Activated CD8-positive, alpha-beta T cell treated with anti-CD3 and anti-CD28 coated beads for 36 hours (primary cell): ENCODE measurements at regions not wholly inside any gene's neighbourhood (a gene's known extent, or its start where the extent isn't known, plus 50 kb on each side); places are given as distances from the start of the nearest gene placed in this dataset.

Experiments
- ATAC-seq: fragments of 200-7000 bp; cut with Tn5 transposase; one replicate; pipeline ENCODE4 v1.10.0; 2021; ENCODE audit warnings: mild to moderate bottlenecking, moderate library complexity
- CTCF ChIA-PET: fragments of 350-600 bp; sonication (Branson Sonifier 250); formaldehyde crosslinking; loops from one replicate; lab custom pipeline; 2021; ENCODE audit warnings: antibody characterized with exemption; lab: Charles Lee
- POLR2A ChIA-PET: fragments of 350-600 bp; sonication (Branson Sonifier 250); formaldehyde crosslinking; loops from one replicate; lab custom pipeline; 2021; ENCODE audit warnings: antibody characterized with exemption; lab: Charles Lee
- DNase-seq: peaks from one replicate; pipeline ENCODE4 v3.0.0-alpha.2; 2020
- H3K27ac Mint-ChIP-seq: one replicate; pipeline ENCODE4 v1.8.0; 2021; ENCODE audit warnings: mild to moderate bottlenecking, mixed read lengths
- H3K27me3 Mint-ChIP-seq: one replicate; pipeline ENCODE4 v1.8.0; 2021; ENCODE audit warnings: mixed read lengths
- H3K36me3 Mint-ChIP-seq: one replicate; pipeline ENCODE4 v1.8.0; 2021; ENCODE audit warnings: low read depth, mixed read lengths
- H3K4me1 Mint-ChIP-seq: one replicate; pipeline ENCODE4 v1.8.0; 2021; ENCODE audit warnings: low read depth, mixed read lengths
- H3K4me3 Mint-ChIP-seq: one replicate; pipeline ENCODE4 v1.8.0; 2021; ENCODE audit warnings: mild to moderate bottlenecking, moderate library complexity, mixed read lengths
- H3K9me3 Mint-ChIP-seq: one replicate; pipeline ENCODE4 v1.8.0; 2021; ENCODE audit warnings: mixed read lengths
- intact Hi-C: fragments of 100-400 bp; cut with micrococcal nuclease; formaldehyde crosslinking; loops from one replicate; pipeline ENCODE4 v1.10.0; 2022
- TF ChIP-seq, protein P1 (sequence below): fragments of 200-600 bp; IDR thresholded peaks from one replicate; pipeline ENCODE4 v1.8.0; 2022; ENCODE audit warnings: antibody characterized with exemption, mild to moderate bottlenecking

DNA sequence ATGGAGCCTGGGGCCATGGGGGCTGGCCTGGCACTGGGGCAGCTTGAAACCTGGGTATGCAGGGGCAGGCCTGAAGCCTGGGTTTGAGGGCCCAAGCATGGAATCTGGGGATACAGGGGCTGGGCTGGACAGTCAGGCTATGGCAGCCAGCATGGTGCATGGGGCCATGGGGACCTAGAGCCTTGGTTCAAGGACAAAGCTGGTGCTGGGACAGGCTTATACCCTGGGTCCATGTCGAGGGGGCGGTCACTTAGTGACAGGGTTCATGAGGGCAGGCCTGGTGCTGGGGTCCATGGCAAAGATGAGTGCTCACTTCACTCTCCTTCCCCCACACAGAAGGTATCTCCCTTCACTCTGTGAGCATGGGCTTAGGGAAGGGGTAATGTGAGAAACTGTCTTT, 116.2 kb downstream of the BBS10 start:
- H3K27ac Mint-ChIP-seq = no peak overlapping the region
- intact Hi-C loops = no loop called here

DNA sequence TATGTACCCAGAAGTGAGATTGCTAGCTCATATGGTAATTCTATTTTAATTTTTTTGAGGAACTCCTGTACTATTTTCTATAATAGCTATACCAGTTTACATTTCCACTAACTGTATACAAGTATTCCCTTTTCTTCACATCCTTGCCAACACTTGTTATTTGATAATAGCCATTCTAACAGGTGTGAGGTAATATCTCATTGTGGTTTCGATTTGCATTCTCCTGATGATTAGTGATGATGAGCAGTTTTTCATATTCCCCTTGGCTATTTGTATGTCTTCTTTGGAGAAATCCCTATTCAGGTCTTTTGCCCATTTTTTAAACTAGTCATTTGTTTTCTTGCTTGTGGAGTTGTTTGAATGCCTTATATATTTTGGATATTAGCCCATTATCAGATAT, 121.3 kb downstream of the BBS10 start:
- TF ChIP-seq, protein P1, sequence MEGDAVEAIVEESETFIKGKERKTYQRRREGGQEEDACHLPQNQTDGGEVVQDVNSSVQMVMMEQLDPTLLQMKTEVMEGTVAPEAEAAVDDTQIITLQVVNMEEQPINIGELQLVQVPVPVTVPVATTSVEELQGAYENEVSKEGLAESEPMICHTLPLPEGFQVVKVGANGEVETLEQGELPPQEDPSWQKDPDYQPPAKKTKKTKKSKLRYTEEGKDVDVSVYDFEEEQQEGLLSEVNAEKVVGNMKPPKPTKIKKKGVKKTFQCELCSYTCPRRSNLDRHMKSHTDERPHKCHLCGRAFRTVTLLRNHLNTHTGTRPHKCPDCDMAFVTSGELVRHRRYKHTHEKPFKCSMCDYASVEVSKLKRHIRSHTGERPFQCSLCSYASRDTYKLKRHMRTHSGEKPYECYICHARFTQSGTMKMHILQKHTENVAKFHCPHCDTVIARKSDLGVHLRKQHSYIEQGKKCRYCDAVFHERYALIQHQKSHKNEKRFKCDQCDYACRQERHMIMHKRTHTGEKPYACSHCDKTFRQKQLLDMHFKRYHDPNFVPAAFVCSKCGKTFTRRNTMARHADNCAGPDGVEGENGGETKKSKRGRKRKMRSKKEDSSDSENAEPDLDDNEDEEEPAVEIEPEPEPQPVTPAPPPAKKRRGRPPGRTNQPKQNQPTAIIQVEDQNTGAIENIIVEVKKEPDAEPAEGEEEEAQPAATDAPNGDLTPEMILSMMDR = no peak
- Mint-ChIP-seq H3K27ac (no peak overlapping the region), H3K9me3 (no peaks in the 10 kb centered on the region), H3K36me3 (no peaks in the 10 kb centered on the region), H3K27me3 (peaks cover 15% of the 10 kb centered on the region), H3K4me1 (peaks cover 3% of the 10 kb centered on the region), H3K4me3 (no peak overlapping the region)
- CTCF ChIA-PET = interaction anchor here (1.2 kb wide), 1 partner anchor 14 kb away, joined by 3 read pairs; no protein-coding TSS in a partner anchor
- POLR2A ChIA-PET = no interaction called here
- DNase-seq = no peak
- intact Hi-C loops = no loop called here
- ATAC-seq = no peak

More for the DNA sequence above, 116.2 kb downstream of the BBS10 start:
- POLR2A ChIA-PET = no interaction called here
- no peaks in the 10 kb centered on the region for H3K9me3 Mint-ChIP-seq
- no peak overlapping the region for H3K4me3 Mint-ChIP-seq
- H3K27me3 Mint-ChIP-seq = peaks cover 12% of the 10 kb centered on the region
- DNase-seq (no peak), ATAC-seq (no peak)
- H3K4me1 Mint-ChIP-seq = no peaks in the 10 kb centered on the region
- TF ChIP-seq, protein P1 = no peak
- CTCF ChIA-PET = no interaction called here
- no peaks in the 10 kb centered on the region for H3K36me3 Mint-ChIP-seq

DNA sequence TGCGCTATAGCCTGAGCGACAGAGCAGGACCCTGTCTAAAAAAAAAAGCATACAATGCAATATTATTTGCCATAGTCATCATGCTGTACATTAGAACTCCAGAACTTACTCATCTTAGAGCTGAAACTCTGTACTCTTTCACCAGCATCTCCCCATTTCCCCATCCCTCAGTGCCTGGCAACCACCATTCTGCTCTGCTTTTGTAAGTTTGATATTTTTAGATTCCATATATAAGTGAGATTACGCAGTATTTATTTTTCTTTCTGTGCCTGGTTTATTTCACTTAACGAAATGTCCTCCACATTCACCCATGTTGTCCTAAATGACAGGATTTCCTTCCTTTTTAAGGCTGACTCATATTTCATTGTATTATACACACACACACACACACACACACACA, 121.8 kb downstream of the BBS10 start:
- Mint-ChIP-seq H3K27ac (no peak overlapping the region), H3K9me3 (no peaks in the 10 kb centered on the region), H3K36me3 (no peaks in the 10 kb centered on the region), H3K4me1 (peaks cover 3% of the 10 kb centered on the region), H3K4me3 (no peak overlapping the region), H3K27me3 (peaks cover 15% of the 10 kb centered on the region)
- TF ChIP-seq, protein P1 = no peak
- ATAC-seq (no peak), DNase-seq (no peak)
- POLR2A ChIA-PET = no interaction called here
- intact Hi-C loops = no loop called here
- CTCF ChIA-PET = interaction anchor here (1.2 kb wide), 1 partner anchor 13 kb away, joined by 3 read pairs; no protein-coding TSS in a partner anchor

DNA sequence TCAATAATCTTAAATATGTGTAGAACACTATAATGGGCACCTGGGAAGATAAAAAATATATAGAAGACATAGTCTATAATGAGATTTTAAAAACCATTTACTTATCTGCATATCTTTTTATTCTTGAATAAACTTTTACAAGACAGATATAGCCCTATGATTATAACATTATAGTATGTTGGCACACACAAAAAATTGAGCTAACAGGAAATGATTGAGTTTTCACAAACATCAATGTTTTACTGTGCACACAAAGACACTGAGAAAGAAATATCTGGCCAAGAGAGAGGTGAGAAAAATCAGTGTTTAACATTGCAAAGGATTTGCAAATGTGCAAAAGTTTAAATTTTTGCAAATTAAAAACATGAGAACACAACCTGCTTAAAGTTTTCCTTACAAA, 124.3 kb downstream of the BBS10 start:
- TF ChIP-seq, protein P1 = no peak
- H3K4me1 Mint-ChIP-seq = peaks cover 3% of the 10 kb centered on the region
- intact Hi-C loops = no loop called here
- ChIA-PET POLR2A (no interaction called here), CTCF (no interaction called here)
- H3K27ac Mint-ChIP-seq = no peak overlapping the region
- H3K4me3 Mint-ChIP-seq = no peak overlapping the region
- ATAC-seq (no peak), DNase-seq (no peak)
- H3K9me3 Mint-ChIP-seq = no peaks in the 10 kb centered on the region
- H3K27me3 Mint-ChIP-seq = peaks cover 11% of the 10 kb centered on the region
- H3K36me3 Mint-ChIP-seq = no peaks in the 10 kb centered on the region

DNA sequence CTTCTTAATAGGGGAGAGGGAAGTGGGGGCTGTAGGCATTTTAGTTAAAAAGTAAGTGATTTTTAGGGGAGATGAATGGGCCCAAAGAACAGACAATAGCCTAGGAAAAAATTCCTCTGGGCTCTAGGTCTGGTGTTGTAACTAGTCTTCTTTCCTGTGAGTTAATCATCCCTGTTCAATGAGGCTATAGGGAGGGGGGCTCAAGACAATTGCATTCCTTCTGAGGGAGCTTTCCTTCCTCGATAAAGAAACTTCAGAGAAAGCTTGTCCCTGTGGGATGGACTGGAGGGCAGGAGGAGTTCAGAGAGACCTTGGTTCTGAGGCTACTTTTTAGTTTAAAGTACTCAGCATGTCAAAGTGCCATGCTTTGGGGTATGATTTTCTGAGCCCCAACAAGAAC, 127.2 kb downstream of the BBS10 start:
- Mint-ChIP-seq H3K27me3 (peaks cover 11% of the 10 kb centered on the region), H3K27ac (no peak overlapping the region), H3K9me3 (no peaks in the 10 kb centered on the region), H3K4me3 (no peak overlapping the region), H3K36me3 (no peaks in the 10 kb centered on the region), H3K4me1 (peaks cover 3% of the 10 kb centered on the region)
- ATAC-seq (no peak), DNase-seq (no peak)
- intact Hi-C loops = no loop called here
- ChIA-PET CTCF (no interaction called here), POLR2A (no interaction called here)
- TF ChIP-seq, protein P1 = no peak
